Activated CD4-positive, alpha-beta T cell treated with anti-CD3 and anti-CD28 coated beads for 4 hours (primary cell): ENCODE measurements at regions not wholly inside any gene's neighbourhood (a gene's known extent, or its start where the extent isn't known, plus 50 kb on each side); places are given as distances from the start of the nearest gene placed in this dataset.
"Not testable (repeated sequence)": the region's sequence is repeated elsewhere in the genome, so short reads cannot be mapped to it uniquely, and the experiment has no call there.

Source experiments
- DNase-seq, 2 donors: peaks; one replicate each; pipeline ENCODE4 v3.0.0-alpha.2; 2020

- DNase-seq: not testable (repeated sequence)
These were observed 109.4 kb upstream of the SGIP1 start for GRCh38 chr1:66424530-66424929.

GRCh38 chr1:66426239-66426853 lies 107.6 kb upstream of the SGIP1 start:
- DNase-seq: no peak

DNA sequence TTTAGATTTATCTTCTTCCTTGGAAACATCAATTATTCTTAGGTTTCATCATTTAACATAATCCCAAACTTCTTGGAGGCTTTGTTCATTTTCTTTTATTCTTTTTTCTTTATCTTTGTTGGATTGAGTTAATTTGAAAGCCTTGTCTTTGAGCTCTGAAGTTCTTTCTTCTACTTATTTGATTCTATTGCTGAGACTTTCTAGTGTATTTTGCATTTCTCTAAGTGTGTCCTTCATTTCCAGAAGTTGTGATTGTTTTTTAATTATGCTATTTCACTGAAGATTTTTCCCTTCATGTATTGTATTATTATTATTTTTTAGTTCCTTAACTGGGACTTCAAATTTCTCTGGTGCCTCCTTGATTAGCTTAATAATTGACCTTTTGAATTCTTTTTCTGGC lies 103.1 kb upstream of the SGIP1 start:
- not testable (repeated sequence) for DNase-seq

DNA sequence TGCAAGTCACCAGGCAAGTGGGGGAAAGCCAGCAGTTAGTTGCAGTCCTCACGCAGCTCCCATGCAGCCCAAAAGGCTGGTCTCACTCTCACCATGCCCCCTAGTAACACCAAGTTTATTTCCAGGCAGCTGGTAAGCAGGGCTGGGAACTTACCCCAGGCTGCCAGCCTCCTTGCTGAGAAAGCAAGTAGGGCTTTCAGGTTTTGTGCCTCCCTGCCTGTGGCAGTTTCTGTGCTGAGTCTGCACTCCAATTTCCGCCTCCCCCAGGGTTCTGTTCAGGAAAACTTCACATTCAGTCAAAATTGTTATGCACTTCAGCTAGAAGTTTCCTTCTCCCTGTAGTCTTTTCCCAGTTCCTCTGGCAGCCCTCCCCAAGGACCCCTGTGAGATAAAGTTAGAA lies 102.0 kb upstream of the SGIP1 start:
- no peak for DNase-seq

- DNase-seq: no peak
These were observed 100.3 kb upstream of the SGIP1 start for GRCh38 chr1:66433611-66434010.

GRCh38 chr1:66434096-66434495 lies 99.9 kb upstream of the SGIP1 start:
- no peak for DNase-seq

DNA sequence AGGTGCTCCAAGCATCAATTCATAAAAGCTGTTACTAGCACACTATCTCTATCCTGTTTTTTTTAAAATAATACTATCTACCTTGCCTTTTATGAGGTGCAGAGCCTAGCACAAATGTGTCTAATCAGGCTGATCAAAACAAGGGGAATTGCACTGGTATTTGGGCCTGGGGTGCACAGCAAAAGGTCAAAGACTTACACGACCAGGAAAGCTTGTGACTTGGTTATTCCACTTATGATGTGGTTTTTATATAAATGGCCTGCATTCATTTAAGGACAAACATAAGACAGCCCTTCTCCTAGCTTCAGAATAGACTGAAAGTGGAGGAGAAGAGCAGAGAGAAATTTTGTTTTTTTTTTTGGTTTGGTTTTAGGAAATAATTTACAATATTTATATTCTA lies 98.4 kb upstream of the SGIP1 start:
- no peak for DNase-seq

- peak; percentile 48 to 52 for DNase-seq
These were observed 97.4 kb upstream of the SGIP1 start for GRCh38 chr1:66436378-66437135.

DNA sequence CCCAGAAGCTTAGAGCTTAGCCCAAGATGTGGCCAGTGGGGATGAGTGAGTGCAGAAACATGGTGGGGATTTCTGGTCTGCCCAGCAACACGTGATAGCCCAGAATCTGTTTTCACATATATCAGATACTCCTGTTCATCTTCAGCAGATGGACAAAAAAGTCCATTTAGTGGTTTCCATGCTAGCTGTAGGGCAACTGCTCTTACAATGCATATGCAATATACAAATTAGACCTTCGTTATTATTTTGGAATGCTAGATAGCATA lies 96.9 kb upstream of the SGIP1 start:
- DNase-seq: no peak

DNA sequence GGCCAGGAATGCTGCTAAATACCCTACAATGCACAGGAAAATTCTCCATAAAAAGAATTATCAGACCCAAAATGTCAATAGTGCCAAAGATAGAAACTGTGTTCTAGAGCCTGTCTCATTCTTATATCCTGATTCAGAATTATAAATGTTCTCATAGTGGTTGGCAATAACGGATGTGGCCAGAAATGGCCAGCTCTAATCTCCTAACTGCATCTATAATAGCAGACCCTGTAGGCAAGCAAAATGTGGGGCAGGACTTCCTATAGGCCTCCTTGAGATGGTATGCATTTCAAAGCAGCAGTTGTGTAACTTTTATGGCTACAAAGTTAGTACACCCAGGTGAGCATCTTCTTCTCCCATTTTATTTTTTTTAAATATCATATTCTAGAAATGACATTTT lies 95.9 kb upstream of the SGIP1 start:
- DNase-seq: no peak

DNA sequence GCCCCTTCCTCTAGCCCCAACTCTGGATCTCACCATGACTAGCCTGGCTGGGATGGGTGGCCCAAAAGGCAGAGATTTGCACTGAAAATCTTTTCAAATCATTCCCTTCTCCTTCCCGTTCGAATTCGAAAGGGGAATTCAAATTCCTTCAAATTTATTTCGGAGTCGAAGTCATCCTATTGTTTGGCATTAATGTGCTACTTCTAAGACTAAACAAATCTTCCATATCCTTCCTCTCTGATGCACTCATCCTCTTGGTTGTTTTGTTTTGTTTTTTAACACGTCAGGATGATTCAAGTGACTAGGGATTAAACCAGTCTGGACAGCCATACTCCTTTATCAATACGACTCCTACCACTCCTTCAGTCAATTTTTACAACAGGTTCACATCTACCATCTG lies 95.5 kb upstream of the SGIP1 start:
- DNase-seq: no peak

- no peak for DNase-seq
These were observed 94.8 kb upstream of the SGIP1 start for GRCh38 chr1:66439031-66439740.

DNA sequence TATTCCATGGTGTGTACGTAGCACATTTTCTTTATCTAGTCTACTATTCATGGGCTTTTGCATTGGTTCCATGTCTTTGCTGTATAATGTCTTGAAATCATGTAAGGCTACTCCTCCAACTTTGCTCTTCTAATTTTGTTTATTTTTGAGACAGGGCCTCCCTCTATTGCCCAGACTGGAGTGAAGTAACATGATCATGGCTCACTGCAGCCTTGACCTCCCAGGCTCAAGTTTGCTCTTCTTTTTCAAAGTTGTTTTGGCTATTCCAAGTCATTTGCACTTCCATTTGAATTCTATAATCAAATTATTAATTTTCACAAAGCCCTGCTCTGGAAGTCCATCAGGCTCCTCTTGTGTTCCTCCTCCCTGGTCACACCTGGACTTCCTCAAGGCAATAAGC lies 90.2 kb upstream of the SGIP1 start:
- DNase-seq: no peak

DNA sequence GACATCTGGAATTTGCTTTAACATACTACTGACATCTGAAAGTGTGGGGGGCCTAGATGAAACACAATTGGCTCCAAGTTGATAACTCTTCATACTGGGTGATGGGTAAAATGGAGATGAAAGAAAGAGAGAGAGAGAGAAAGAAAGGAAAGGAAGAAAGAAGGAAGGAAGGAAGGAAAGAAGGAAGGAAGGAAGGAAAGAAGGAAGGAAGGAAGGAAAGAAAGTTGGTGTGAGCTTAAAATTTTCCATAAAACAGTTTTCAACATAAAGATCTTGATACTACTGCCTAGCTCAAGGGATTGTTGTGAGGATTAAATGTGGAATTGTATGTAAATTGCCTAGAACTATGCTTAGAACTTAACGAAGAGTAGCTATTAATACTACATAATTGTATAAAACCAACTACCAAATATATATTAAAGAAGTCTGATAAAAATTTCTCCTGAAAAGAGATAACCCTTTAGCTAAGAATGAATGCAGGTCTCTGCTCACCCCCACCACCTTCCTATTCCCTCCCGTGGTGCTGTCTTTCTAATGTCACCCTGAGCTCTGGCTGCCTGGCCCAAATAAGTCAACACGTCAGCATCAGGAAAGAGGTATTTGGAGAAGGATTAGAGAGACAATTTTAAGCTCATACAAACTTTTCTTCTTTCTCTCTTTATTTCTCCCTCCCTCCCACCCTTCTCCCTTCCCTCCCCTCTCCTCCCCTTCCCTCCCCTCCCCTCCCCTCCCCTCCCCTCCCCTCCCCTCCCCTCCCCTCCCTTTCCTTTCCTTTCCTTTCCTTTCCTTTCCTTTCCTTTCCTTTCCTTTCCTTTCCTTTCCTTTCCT lies 89.3 kb upstream of the SGIP1 start:
- no peak for DNase-seq

DNA sequence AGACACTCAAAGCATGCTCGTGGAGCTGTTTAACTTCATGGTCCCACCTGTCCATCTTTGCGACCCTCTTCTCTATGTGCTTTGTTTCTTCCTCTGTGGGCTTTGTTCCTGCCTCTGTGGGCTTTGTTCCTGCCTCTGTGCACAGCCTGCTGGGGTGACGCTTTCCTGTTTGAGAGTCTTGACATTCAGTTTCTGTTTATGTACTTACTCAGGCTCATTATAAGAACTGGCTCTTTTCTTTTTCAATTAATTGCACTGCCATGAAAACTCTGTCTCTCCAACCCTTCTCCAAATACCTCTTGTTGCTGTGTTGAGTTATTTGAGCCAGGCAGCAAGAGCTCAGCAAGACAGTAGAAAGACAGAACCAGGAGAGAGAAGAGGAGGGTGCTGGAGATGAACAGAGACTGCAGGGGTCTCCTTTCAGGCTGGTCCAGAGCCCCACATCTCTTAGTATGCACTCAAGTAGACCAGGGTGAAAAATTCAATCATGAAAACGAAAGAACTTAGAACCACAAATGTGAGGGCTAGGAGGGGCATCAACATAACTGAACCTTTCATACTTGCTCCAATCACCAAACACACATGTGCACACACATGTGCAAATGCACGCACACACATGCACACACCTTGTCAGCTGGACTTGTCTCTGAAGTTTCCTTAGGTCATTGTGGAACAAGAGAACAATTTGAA lies 88.3 kb upstream of the SGIP1 start:
- DNase-seq: peak; percentile 52 to 61

DNA sequence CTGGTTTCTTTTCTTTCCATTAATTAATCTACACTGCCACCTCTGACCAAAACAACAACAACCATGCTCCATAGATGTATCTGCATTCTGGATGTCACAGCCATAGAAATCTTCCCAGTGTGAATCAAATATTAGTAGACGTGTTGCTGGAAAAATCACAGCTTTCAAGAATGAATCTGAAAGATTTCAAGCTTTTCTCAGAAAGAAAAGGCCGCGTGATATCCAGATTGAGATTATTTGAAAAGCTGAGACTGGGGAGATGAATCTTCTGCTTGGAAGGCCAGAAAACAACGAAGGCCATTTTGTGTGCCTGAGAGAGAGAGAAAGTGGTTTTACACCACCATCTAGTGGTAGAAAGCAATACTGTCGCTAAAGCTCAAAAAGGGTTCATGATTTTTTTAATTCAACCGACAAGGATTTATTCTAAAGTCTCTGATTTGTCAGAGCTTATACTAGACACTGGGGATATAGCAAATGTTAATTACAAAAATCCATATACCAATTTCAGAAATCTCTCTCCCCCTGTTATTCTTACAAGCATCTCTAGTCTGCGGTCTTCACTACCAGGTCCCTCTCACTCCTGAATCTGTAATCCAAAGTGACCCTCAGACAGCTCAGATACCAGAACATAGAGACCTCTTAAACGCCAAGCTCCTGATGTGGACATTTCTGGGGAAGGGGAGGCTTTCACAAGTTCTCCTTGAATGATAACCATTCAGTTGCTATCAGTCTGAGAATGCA lies 87.5 kb upstream of the SGIP1 start:
- peak; percentile 28 to 55 for DNase-seq

DNA sequence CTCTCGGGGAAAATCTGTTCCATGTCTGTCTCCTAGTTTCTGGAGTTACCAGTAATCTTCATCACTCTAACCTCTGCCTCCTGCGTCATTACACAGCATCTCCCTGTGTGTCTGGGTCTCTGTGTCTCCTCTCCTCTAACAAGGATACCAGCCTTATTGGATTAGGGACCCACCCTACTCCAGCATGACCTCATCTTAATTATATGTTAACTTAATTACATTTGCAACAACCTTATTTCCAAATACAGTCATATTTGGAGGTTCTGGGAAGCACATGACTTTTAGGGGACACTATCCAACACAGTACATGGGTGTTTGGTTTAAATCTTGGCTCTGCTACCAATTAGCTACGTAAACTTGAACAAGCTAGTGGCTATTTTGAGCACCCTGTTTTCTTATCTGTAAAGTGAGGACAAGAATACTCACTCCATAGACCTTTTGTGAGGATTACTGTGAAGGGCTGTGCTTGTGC lies 83.9 kb upstream of the SGIP1 start:
- DNase-seq: no peak

DNA sequence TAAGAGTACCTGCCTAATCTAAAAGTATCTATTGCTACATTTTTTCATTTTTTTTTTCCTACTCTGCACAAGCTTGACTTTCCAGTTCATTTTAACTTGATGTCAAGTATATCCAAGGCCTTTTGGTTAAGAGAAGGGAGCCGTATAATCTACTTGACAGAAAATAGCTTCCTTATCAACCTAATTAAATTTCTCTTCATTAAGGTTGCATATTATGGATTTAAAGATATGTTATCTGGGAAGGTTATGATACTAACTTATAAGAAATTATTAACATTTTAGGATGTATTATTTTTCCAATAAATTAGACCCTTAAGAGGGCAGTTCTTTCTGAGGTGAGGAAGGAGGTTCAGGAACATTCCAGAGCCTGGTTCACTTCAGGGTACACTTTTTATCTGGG lies 83.1 kb upstream of the SGIP1 start:
- DNase-seq: no peak

DNA sequence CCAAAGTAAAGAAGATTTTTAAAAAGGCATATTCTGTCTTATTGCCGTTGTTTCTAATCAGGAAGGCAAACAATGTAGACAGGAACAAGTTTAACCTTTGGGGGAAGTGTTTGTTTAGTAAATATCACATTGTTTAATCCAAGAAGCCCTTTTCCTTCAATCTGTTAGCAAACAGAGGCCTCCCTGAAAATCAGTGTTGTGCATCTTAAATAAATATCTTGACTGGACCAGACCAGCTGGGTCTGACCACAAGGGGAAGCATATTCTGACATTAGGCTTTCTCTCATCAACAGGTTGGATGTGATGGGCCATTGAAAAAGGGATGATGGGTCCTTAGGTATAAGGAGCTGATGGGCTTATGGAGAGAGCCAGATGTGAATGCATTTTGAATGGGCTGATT lies 81.8 kb upstream of the SGIP1 start:
- no peak for DNase-seq

- no peak for DNase-seq
These were observed 81.0 kb upstream of the SGIP1 start for GRCh38 chr1:66452982-66453381.

DNA sequence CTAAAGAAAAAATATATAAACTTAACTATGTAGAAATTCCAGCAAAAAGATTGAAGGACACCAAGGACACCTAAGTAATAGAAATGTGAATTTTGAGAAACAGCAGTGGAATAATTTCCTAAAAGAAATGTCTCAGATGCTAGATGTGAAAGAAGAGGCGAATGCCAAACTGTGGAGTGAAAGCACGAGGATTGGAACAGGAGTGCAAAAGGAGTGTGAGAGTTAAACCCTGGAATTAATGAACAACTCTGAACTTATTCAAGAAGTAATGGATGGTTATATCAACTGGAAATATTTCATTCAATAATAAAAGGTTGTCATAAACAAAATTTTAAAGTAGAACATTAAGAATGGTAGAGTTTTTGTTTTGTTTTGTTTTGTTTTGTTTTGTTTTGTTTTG lies 78.5 kb upstream of the SGIP1 start:
- DNase-seq: no peak

DNA sequence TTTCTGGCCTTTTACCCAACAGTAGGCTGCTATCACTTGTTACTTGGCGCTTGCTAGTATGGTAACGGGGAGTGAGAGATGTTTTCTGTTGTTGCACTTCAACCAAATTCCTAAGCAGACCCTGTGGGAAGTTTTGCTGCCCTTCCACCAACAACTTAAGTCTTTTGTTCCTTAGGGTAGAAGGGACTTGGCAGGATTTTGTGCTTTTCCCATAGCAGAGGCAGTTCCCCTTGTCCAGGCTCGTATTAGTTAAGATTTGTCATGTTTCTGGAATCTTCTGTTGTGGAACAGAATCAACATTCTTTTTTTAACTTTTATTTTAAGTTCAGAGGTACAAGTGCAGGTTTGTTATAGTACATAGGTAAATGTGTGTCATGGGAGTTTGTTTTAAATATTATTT lies 73.2 kb upstream of the SGIP1 start:
- no peak for DNase-seq
